Fibroblast of lung (primary cell): ENCODE measurements at regions not wholly inside any gene's neighbourhood (a gene's known extent, or its start where the extent isn't known, plus 50 kb on each side); places are given as distances from the start of the nearest gene placed in this dataset.

Source experiments
- EZH2 ChIP-seq: IDR thresholded peaks from 2 replicates; pipeline ENCODE4 v1.5.1; 2012; ENCODE audit warnings: low read length, control low read depth, mild to moderate bottlenecking; ENCODE audit errors: missing control alignments
- TF ChIP-seq, protein P1 (sequence below), 2 donors: IDR thresholded peaks in 1 of 2; conservative IDR thresholded peaks in 1 of 2; 1 replicate in 1 of 2; 2 replicates in 1 of 2; pipeline ENCODE4 v1.5.1; 2011 to 2012; ENCODE audit warnings: low read length in 2 of 2, control low read depth in 1 of 2, inconsistent platforms in 1 of 2, low read depth in 1 of 2, mild to moderate bottlenecking in 1 of 2

DNA sequence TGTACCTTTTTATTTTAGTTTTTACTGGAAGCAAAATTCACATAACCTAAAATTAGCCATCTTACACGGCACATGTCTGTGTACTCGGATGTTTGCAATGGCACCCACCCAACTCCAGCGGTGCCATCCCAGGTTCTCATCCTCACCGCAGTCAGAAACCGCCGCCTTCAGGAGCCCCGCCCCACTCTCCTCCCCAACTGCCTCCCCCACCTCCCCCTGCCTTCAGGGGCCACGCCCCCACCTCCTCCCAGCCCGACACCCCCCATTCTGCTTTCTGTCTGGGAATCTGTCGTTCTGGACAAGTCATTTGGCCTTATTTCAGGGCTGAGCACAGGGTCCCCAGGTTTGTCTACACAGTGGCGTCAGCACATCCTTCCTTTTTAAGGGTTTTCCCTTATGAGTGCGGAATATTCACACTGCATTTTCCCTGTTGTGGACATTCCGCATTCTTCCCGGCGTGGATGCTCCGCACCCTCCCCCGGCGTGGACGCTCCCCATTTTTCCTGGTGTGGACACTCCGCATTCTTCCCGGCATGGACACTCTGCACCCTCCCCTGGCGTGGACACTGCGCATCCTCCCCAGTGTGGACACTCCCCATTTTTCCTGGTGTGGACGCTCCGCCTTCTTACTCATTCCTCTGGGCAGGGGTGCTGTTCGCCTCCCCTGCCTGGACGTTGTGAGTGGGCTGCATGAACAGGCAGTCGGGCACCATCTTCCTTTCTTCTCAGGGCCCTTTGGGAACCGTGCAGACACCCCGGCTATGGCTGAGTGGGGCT, 135.4 kb upstream of the NKX1-1 start:
- TF ChIP-seq, protein P1, sequence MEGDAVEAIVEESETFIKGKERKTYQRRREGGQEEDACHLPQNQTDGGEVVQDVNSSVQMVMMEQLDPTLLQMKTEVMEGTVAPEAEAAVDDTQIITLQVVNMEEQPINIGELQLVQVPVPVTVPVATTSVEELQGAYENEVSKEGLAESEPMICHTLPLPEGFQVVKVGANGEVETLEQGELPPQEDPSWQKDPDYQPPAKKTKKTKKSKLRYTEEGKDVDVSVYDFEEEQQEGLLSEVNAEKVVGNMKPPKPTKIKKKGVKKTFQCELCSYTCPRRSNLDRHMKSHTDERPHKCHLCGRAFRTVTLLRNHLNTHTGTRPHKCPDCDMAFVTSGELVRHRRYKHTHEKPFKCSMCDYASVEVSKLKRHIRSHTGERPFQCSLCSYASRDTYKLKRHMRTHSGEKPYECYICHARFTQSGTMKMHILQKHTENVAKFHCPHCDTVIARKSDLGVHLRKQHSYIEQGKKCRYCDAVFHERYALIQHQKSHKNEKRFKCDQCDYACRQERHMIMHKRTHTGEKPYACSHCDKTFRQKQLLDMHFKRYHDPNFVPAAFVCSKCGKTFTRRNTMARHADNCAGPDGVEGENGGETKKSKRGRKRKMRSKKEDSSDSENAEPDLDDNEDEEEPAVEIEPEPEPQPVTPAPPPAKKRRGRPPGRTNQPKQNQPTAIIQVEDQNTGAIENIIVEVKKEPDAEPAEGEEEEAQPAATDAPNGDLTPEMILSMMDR (conservative IDR thresholded peaks at IDR 0.05 in 1 of 2, IDR thresholded peaks at IDR 0.05 in 1 of 2; ENCODE audit: low read depth in 1 of 2, low read length in 2 of 2) = no peak
- TF ChIP-seq EZH2 = no peak
